ENCODE measurements at regions not wholly inside any gene's neighbourhood (a gene's known extent, or its start where the extent isn't known, plus 50 kb on each side); places are given as distances from the start of the nearest gene placed in this dataset.

- DNase-seq, result no peak
These were observed 51.7 kb upstream of the RTL6 start for GRCh38 chr22:44549701-44550100.

- DNase-seq, result no peak
These were observed 50.9 kb upstream of the RTL6 start for GRCh38 chr22:44548981-44549380.
